T-helper 1 cell treated with Interleukin-12 subunit alpha and Interleukin-12 subunit beta and Interleukin-4 antibody, amounts not matched to agents 30 μg/mL and 1 μg/mL, for 36 hours (primary cell): ENCODE measurements at regions not wholly inside any gene's neighbourhood (a gene's known extent, or its start where the extent isn't known, plus 50 kb on each side); places are given as distances from the start of the nearest gene placed in this dataset.

Experiments used
- H3K27ac Mint-ChIP-seq: one replicate; pipeline ENCODE4 v1.8.0; 2021; ENCODE audit warnings: mild to moderate bottlenecking, mixed read lengths
- H3K27me3 Mint-ChIP-seq: one replicate; pipeline ENCODE4 v1.8.0; 2021; ENCODE audit warnings: low read depth, mixed read lengths
- H3K36me3 Mint-ChIP-seq: one replicate; pipeline ENCODE4 v1.8.0; 2021; ENCODE audit warnings: low read depth, mixed read lengths
- H3K4me1 Mint-ChIP-seq: one replicate; pipeline ENCODE4 v1.8.0; 2021; ENCODE audit warnings: low read depth, mixed read lengths
- H3K4me3 Mint-ChIP-seq: one replicate; pipeline ENCODE4 v1.8.0; 2021; ENCODE audit warnings: mild to moderate bottlenecking, moderate library complexity, mixed read lengths
- H3K9me3 Mint-ChIP-seq: one replicate; pipeline ENCODE4 v1.8.0; 2021; ENCODE audit warnings: mixed read lengths

- peaks cover 17% of the 10 kb centered on the region for H3K36me3 Mint-ChIP-seq
- H3K27ac Mint-ChIP-seq = peak overlapping the region; percentile 41
- H3K4me1 Mint-ChIP-seq = peaks cover 65% of the 10 kb centered on the region
- H3K4me3 Mint-ChIP-seq = no peak overlapping the region
- H3K27me3 Mint-ChIP-seq = no peaks in the 10 kb centered on the region
- H3K9me3 Mint-ChIP-seq = no peaks in the 10 kb centered on the region
Observed at GRCh38 chr1:21340230-21340945, 50.1 kb upstream of the ECE1 start.
